NCI-H1436 treated with DMSO at 0.1 percent for 48 hours (cell line): ENCODE measurements at regions not wholly inside any gene's neighbourhood (a gene's known extent, or its start where the extent isn't known, plus 50 kb on each side); places are given as distances from the start of the nearest gene placed in this dataset.

Experiments
- DNase-seq: peaks from one replicate; lab custom pipeline; 2025; lab: John Stamatoyannopoulos, UW

DNA sequence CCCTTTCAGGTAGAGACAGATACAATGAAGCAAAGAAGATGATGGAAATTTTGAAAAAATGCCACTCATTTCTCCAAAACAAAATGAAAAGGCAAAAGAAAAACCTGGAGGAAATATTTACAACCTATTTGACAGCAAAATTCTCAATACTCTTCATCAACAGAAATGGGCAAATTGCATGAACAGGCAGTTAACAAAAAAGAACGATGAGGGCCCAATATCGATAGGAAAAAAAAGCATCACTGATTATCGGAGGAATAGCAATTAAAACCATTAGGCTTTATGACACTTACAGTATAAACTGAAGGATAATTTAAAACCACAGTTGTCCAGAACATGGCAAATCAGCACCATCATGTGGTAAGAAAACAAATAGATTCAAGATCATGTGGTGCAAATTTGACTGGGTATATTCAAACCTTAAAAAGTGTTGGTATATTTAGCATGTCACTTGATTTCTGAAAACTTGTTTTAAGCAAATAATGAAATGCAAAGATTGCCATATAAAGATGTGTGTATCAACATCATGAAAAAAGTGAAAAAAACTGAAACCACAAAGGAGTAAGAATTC is 222.9 kb downstream of the BRD1 start:
- no peak for DNase-seq

- no peak for DNase-seq
Observed at GRCh38 chr22:49603016-49603415, 224.7 kb downstream of the BRD1 start.

DNA sequence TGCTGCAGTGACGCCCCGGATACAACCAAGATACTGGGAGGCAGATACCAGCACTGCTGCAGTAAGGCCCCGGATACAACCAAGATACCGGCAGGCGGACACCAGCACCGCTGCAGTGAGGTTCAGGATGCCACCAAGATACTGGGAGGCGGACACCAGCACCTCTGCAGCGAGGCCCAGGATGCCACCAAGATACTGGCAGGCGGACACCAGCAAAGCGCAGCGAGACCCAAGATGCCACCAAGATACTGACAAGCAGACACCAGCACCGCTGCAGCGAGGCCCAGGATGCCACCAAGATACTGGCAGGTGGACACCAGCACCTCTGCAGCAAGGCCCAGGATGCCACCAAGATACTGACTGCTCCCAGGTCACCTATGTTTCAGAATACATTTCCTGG is 225.2 kb downstream of the BRD1 start:
- DNase-seq = no peak

GRCh38 chr22:49601614-49602321 is 225.9 kb downstream of the BRD1 start:
- DNase-seq = no peak

DNA sequence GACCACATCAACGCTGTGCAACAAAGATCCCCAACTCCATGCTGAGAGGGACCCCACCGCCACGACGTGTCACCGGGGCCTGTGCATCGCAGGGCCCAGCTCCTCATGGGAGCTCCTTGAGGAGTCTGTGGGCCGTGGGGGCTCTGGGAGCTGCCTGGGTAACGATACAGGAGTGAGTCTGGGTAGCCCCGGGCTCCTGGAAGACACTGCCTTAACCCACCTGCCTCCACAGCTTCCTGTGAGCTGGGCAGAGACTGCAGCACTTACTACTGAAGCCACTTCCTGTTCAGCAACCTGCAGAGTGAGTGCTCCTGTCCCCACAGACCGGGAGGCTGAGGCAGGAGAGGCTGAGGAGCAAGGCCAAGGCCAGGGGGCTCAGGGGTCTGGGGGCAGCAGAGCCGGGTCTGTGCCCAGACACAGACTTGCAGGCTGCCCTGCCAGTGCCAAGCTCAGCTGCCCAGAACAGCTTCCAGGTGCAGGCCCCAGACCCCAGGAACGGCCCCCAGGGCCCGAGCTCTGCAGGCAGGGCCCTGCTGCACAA is 226.7 kb downstream of the BRD1 start:
- DNase-seq = no peak

DNA sequence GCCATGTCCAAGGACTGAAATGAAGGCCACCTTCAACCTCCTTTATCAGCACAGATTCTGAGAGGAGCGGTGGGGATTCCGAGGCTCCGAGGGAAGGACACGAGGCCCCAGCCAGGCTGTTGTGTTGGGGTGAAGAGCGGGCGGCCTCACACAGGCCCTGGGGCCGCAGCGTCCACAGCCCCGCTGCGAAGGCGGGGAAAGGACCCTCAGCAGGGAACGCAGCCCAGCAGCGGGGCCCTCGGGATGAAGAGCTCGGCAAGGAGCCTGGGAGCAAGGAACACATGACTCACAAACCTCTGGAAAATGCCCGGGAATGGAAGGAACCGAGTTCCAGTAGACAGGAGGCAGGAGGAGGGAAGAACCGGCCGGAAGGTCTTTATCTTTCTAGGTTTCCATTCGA is 227.2 kb downstream of the BRD1 start:
- DNase-seq = no peak

- DNase-seq = no peak
Observed at GRCh38 chr22:49599691-49600455, 227.8 kb downstream of the BRD1 start.

- no peak for DNase-seq
Observed at GRCh38 chr22:49599039-49599438, 228.6 kb downstream of the BRD1 start.

DNA sequence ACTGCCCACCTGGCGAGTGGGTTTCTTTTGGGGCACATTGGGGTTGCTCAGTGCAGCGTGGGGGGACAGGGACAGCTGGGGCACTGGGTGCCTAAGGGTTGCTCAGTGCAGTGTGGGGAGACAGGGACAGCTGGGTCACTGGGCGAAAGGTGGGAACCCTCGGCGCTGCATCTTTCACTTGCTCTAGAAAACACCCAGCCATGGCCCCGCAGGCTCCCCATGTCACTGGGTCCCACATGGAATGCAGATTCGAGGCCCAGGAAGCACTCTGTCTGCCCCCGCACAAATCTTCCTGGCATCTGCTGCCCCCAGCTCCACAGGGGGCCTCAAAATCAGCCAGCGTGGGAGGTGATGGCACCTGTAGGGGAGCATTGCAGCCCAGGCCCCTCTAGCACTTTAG is 229.3 kb downstream of the BRD1 start:
- DNase-seq = no peak

- no peak for DNase-seq
Observed at GRCh38 chr22:49597428-49598039, 230.1 kb downstream of the BRD1 start.

DNA sequence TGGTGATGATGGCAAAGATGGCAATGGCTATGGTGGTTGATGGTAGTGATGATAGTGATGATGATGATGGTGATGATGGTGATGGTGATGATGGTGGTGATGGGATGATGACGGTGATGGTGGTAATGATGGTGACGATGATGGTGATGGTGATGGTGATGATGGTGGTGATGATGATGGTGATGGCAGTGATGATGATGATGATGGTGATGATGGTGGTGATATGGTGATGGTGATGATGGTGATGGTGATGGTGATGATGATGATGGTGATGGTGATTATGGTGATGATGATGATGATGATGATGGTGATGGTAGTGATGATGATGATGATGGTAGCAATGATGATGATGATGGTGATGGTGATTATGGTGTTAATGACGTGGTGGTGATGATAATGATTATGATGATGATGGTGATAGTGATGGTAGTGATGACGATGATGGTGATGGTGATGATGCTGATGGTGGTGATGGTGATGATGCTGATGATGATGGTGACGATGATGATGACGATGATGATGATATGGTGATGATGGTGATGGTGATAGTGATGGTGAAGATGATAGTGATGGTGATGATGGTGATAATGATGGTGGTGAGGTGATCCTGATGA is 232.1 kb downstream of the BRD1 start:
- DNase-seq = no peak

GRCh38 chr22:49594078-49594477 is 233.6 kb downstream of the BRD1 start:
- no peak for DNase-seq

DNA sequence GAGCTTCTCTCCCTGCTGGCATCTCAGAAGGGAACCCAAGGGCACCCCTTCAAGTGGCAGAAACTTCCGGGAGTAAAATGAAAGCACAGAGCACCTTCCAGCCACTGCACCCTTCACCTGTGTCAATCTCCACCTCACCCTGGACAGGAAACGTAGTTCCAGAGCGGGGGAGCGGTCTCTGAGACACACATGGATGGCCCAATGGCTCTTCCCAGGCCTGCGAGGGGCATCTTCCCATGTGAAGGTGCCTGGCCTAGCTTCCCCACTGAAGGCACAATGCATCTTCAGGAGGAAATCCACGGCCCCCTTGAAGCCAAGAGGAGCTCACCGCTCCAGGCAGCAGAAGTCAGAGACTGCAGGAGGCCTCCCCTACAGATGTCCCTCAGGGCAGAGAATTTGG is 234.2 kb downstream of the BRD1 start:
- DNase-seq = no peak

- DNase-seq = no peak
Observed at GRCh38 chr22:49592780-49593501, 234.7 kb downstream of the BRD1 start.

- no peak for DNase-seq
Observed at GRCh38 chr22:49590851-49591445, 236.7 kb downstream of the BRD1 start.

GRCh38 chr22:49590381-49590780 is 237.3 kb downstream of the BRD1 start:
- no peak for DNase-seq

DNA sequence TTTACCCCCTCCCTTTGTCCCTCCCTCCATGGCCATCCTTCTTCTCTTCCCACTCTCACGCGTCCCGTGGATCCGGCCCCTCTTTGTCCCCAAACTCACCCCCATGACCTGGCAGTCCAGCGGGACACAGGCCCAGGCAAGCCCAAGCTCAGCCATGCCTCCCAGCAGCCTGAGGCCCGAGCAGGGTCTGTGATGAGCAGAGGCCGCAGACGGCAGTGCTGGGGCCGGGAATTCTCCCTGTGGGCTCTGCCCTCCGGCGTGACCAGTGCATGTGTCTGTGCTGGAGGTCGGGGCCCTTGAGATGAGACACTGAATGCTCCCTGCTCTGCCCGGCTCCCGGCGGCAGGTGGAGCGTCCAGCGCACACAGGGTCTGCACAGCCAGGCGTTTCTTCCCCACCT is 237.9 kb downstream of the BRD1 start:
- DNase-seq = no peak

GRCh38 chr22:49589301-49589700 is 238.4 kb downstream of the BRD1 start:
- no peak for DNase-seq

DNA sequence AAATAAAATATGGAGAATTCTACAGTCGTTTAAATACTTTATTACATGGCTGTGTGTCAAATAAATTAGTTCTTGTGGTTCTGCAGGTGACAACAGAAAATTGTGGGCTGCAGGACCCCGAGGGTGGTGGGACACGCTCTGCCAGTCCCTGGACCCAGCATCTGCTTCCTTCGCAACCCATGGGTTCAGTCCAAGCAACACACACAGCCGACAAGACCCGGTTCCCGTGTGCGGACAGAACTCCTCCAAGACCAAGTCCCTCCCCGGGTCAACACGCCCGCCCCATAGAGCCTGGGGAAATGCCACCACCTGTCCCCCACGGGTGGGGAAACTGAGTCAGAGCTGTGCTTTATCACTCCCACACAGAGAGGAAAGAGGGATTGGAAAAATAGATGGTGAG is 238.9 kb downstream of the BRD1 start:
- no peak for DNase-seq

DNA sequence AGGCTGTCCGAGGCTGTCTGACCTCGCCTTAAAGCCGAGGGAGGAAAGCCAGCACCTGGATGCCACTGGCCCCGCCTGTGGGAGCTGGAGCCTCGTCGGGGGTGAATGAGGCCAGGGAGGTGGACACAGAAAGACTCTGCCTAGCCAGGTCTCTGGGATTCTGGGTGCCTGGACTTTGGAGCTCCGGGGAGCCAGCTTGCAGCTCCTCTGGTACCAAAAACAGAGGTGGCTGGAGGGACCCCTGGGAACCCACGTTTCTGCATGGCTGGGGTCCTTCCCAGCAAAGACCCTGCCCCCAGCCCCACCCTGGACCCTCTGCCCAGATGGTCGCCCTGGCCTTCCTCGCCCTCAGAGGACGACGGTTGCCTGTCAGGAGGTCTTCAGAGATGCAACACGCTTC is 239.7 kb downstream of the BRD1 start:
- no peak for DNase-seq

DNA sequence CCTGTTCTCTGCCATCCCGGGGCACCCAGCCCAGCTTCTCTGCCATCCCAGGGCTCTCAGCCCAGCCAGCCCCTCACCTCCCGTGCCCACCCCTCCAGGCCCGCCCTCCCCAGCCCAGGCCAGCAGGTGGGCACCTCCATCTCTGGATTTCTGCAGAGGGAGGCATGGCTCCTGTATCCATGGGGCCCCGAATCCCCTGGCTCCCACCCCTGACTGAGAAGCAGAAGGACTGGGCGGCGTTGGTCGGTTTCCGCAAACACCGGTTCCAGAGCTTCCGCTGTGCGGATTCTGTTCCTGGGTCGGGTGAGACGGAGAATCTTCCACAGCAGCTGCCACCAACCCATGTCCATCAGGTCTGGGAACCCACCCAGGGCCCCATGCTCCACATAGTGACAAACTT is 240.3 kb downstream of the BRD1 start:
- DNase-seq = no peak
